Panc1 (cell line): ENCODE measurements at regions not wholly inside any gene's neighbourhood (a gene's known extent, or its start where the extent isn't known, plus 50 kb on each side); places are given as distances from the start of the nearest gene placed in this dataset.

Experiments
- ATAC-seq: fragments of 200-7000 bp; cut with Tn5 transposase; 2 replicates; pipeline ENCODE4 v1.9.1; 2020; ENCODE audit warnings: mild to moderate bottlenecking, moderate library complexity
- BruUV-seq: library from RNA; stranded (reverse); fragments of 400-500 nt; replicated peaks from 2 replicates; lab custom pipeline; 2021; lab: Mats Ljungman, UMichigan
- CTCF ChIA-PET: fragments of 300-600 bp; sonication (Branson Sonifier 250); formaldehyde crosslinking; loops from one replicate; lab custom pipeline; 2022; ENCODE audit warnings: antibody characterized with exemption; lab: Charles Lee
- POLR2A ChIA-PET: fragments of 300-600 bp; sonication (Branson Sonifier 250); formaldehyde crosslinking; loops from one replicate; lab custom pipeline; 2022; ENCODE audit warnings: antibody characterized with exemption; lab: Charles Lee
- DNase-seq: peaks from one replicate; pipeline ENCODE4 v3.0.0-alpha.2; 2010; ENCODE audit warnings: low read depth, low spot score
- H3K27ac ChIP-seq: 2 replicates; pipeline ENCODE4 v1.5.1; 2011; ENCODE audit warnings: mild to moderate bottlenecking, low read length, inconsistent platforms
- H3K27me3 ChIP-seq: fragments of 200-500 bp; sonication (Bioruptor generic); 2 replicates; pipeline ENCODE4 v1.6.0; 2014; ENCODE audit warnings: low read length, inconsistent platforms; ENCODE audit not compliant: control insufficient read depth, insufficient read depth
- H3K36me3 ChIP-seq: fragments of 200-500 bp; sonication (Bioruptor generic); 2 replicates; pipeline ENCODE4 v1.5.1; 2014; ENCODE audit warnings: inconsistent platforms, mild to moderate bottlenecking, low read length, moderate library complexity; ENCODE audit not compliant: control insufficient read depth, insufficient read depth
- H3K4me1 ChIP-seq: 2 replicates; pipeline ENCODE4 v1.5.1; 2011; ENCODE audit warnings: inconsistent platforms, mild to moderate bottlenecking, low read length, moderate library complexity; ENCODE audit not compliant: control insufficient read depth, insufficient read depth
- H3K4me3 ChIP-seq, 2 experiments: 2 replicates each; pipeline ENCODE4 v1.5.1; 2011 to 2012; ENCODE audit warnings: low read depth in 2 of 2, low read length in 2 of 2, mild to moderate bottlenecking in 2 of 2, inconsistent platforms in 1 of 2, moderate library complexity in 1 of 2
- H3K9me3 ChIP-seq: fragments of 200-500 bp; sonication (Bioruptor generic); 2 replicates; pipeline ENCODE4 v1.5.1; 2014; ENCODE audit warnings: low read depth, mild to moderate bottlenecking, inconsistent platforms, low read length, moderate library complexity; ENCODE audit not compliant: control insufficient read depth, insufficient read depth
- CTCF ChIP-seq: fragments of 450-650 bp; IDR thresholded peaks from 2 replicates; pipeline ENCODE4 v1.5.1; 2017; ENCODE audit warnings: mild to moderate bottlenecking
- POLR2AphosphoS5 ChIP-seq: IDR thresholded peaks from 2 replicates; pipeline ENCODE4 v1.6.1; 2012; ENCODE audit warnings: mild to moderate bottlenecking, low read depth, low read length, moderate library complexity
- REST ChIP-seq, 2 experiments: IDR thresholded peaks; 2 replicates each; pipeline ENCODE4 v1.6.1; 2011 to 2012; ENCODE audit warnings: low read depth in 2 of 2, control low read depth in 1 of 2, low read length in 1 of 2, mild to moderate bottlenecking in 1 of 2, moderate library complexity in 1 of 2; ENCODE audit not compliant: insufficient read depth in 1 of 2
- SIN3A ChIP-seq: IDR thresholded peaks from 2 replicates; pipeline ENCODE4 v1.6.1; 2012; ENCODE audit warnings: low read depth, mild to moderate bottlenecking, low read length, moderate library complexity, borderline replicate concordance; ENCODE audit not compliant: insufficient read depth
- TCF7L2 ChIP-seq: IDR thresholded peaks from 2 replicates; pipeline ENCODE4 v1.6.1; 2011; ENCODE audit warnings: mild to moderate bottlenecking, low read depth, low read length, inconsistent platforms
- in situ Hi-C: cut with HindIII; loops from 2 replicates; pipeline ENCODE4 v1.10.0; 2016; ENCODE audit warnings: low sequenced_read_pairs, low pct_unique_long_range_greater_than_20kb
- intact Hi-C: fragments of 100-400 bp; cut with micrococcal nuclease; formaldehyde crosslinking; loops from one replicate; pipeline ENCODE4 v1.10.0; 2022; ENCODE audit not compliant: unreplicated experiment

GRCh38 chr2:175855794-175856453, 146.1 kb downstream of the LNPK start:
- H3K36me3 ChIP-seq: no peaks in the 10 kb centered on the region
- DNase-seq (no peak), ATAC-seq (no peak)
- H3K27me3 ChIP-seq: no peaks in the 10 kb centered on the region
- TF ChIP-seq POLR2AphosphoS5 (no peak), SIN3A (no peak), CTCF (no peak), TCF7L2 (no peak), REST (IDR thresholded peaks at IDR 0.05; ENCODE audit: insufficient read depth in 1 of 2, low read depth in 2 of 2, low read length in 1 of 2) (no peak)
- no peak overlapping the region for H3K27ac ChIP-seq
- intact Hi-C loops (no loop called here), in situ Hi-C loops (no loop called here)
- BruUV-seq: no TSS peak
- no peak overlapping the region for H3K4me3 ChIP-seq
- ChIA-PET CTCF (no interaction called here), POLR2A (no interaction called here)
- H3K4me1 ChIP-seq: no peaks in the 10 kb centered on the region
- H3K9me3 ChIP-seq: no peaks in the 10 kb centered on the region

GRCh38 chr2:175855236-175855635, 146.8 kb downstream of the LNPK start:
- intact Hi-C loops: no loop called here
- Histone ChIP-seq H3K36me3 (no peaks in the 10 kb centered on the region), H3K4me1 (no peaks in the 10 kb centered on the region), H3K27ac (no peak overlapping the region), H3K4me3 (no peak overlapping the region), H3K9me3 (no peaks in the 10 kb centered on the region), H3K27me3 (no peaks in the 10 kb centered on the region)
- ATAC-seq: no peak
- BruUV-seq: no TSS peak
- in situ Hi-C loops: no loop called here
- no peak for DNase-seq
- ChIA-PET POLR2A (no interaction called here), CTCF (no interaction called here)
- no peak for TF ChIP-seq REST (IDR thresholded peaks at IDR 0.05; ENCODE audit: insufficient read depth in 1 of 2, low read depth in 2 of 2, low read length in 1 of 2)
- no peak for TF ChIP-seq POLR2AphosphoS5
- TF ChIP-seq TCF7L2: no peak
- TF ChIP-seq SIN3A: no peak
- TF ChIP-seq CTCF: no peak
